ENCODE measurements at regions not wholly inside any gene's neighbourhood (a gene's known extent, or its start where the extent isn't known, plus 50 kb on each side); places are given as distances from the start of the nearest gene placed in this dataset.

DNA sequence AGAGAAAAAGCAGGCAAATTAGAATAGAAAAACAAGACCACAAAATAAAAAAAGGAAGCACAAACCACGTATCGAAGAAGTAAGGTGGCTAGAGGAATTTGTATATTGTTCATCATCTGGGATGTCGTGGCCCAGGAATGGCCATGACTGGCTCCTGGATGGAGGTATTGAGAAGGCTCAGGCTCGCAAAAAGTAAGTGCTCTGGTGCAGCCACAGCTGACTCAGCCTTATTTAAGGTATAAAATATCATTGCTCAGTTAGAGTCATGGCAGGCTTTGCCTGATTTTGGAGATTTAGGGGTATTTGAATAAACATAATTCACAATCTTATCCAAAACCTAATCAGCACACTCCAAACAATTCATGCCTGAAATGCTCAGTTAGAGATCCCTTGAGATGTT, 78.4 kb upstream of the FANCL start:
- TF ChIP-seq CTCF (IDR thresholded peaks at IDR 0.05; ENCODE audit: insufficient read depth, low read length) (no peak), REST (IDR thresholded peaks at IDR 0.05; ENCODE audit: insufficient replicate concordance, low read depth) (no peak)

All from HL-60 (cell line).